ENCODE measurements at regions not wholly inside any gene's neighbourhood (a gene's known extent, or its start where the extent isn't known, plus 50 kb on each side); places are given as distances from the start of the nearest gene placed in this dataset.

GRCh38 chr1:29424266-29424665 is 187.9 kb downstream of the PTPRU start:
- Mint-ChIP-seq H3K27ac (no peak overlapping the region), H3K36me3 (no peaks in the 10 kb centered on the region), H3K4me3 (no peak overlapping the region), H3K4me1 (no peaks in the 10 kb centered on the region), H3K27me3 (ENCODE audit: insufficient read depth, low read depth) (peaks cover 6% of the 10 kb centered on the region), H3K9me3 (peaks cover 4% of the 10 kb centered on the region)
- Histone ChIP-seq H3K27ac (no peak overlapping the region), H3F3A (ENCODE audit: low read depth) (no peaks in the 10 kb centered on the region), H3K9me3 (ENCODE audit: low read depth) (no peaks in the 10 kb centered on the region), H2AFZ (replicated peaks) (no peak overlapping the region), H3K27me3 (no peaks in the 10 kb centered on the region), H4K20me1 (ENCODE audit: low read depth) (no peaks in the 10 kb centered on the region), H3K36me3 (no peaks in the 10 kb centered on the region), H3K4me3 (no peak overlapping the region), H3K4me2 (no peak overlapping the region), H3K4me1 (no peaks in the 10 kb centered on the region), H3K9ac (no peak overlapping the region), H3K79me2 (ENCODE audit: low read depth) (no peaks in the 10 kb centered on the region)
- no peak for DNase-seq (ENCODE audit: low spot score)
- TF ChIP-seq EZH2phosphoT487 (IDR thresholded peaks at IDR 0.05) (no peak), EZH2 (IDR thresholded peaks at IDR 0.05) (no peak)
- TF ChIP-seq, protein P1, sequence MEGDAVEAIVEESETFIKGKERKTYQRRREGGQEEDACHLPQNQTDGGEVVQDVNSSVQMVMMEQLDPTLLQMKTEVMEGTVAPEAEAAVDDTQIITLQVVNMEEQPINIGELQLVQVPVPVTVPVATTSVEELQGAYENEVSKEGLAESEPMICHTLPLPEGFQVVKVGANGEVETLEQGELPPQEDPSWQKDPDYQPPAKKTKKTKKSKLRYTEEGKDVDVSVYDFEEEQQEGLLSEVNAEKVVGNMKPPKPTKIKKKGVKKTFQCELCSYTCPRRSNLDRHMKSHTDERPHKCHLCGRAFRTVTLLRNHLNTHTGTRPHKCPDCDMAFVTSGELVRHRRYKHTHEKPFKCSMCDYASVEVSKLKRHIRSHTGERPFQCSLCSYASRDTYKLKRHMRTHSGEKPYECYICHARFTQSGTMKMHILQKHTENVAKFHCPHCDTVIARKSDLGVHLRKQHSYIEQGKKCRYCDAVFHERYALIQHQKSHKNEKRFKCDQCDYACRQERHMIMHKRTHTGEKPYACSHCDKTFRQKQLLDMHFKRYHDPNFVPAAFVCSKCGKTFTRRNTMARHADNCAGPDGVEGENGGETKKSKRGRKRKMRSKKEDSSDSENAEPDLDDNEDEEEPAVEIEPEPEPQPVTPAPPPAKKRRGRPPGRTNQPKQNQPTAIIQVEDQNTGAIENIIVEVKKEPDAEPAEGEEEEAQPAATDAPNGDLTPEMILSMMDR (IDR thresholded peaks at IDR 0.05) = no peak

- no peaks in the 10 kb centered on the region for H3K27me3 ChIP-seq
Measured at GRCh38 chr1:29420202-29420601, 183.9 kb downstream of the PTPRU start.

DNA sequence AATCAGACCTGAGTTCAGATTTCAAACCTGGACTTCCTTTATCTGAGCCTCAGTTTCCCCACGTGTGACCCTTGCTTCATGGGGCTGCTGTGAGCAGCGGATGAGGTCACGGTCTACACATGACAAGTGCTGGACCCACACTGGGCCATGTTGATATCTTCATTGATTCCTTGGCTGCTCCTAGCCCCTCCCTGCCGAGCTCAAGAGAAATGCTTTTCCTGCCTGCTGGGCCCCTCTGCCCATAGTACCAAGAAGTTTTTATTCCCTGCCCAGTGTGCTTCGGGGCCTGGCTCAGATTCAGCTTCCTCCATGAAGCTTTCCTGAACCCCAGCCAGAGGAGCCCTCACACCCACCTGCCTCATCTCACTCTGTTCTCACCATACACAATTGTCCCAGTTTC is 181.6 kb downstream of the PTPRU start:
- no peaks in the 10 kb centered on the region for H3K27me3 ChIP-seq
- no peaks in the 10 kb centered on the region for H3K9me3 ChIP-seq (ENCODE audit: low read depth)
- no peaks in the 10 kb centered on the region for H3K36me3 ChIP-seq
- Mint-ChIP-seq H3K36me3 (no peaks in the 10 kb centered on the region), H3K27ac (no peak overlapping the region), H3K9me3 (peaks cover 4% of the 10 kb centered on the region), H3K4me1 (peaks cover 12% of the 10 kb centered on the region), H3K4me3 (no peak overlapping the region), H3K27me3 (ENCODE audit: insufficient read depth, low read depth) (peaks cover 24% of the 10 kb centered on the region)
- H3K4me2 ChIP-seq = no peak overlapping the region
- H3F3A ChIP-seq (ENCODE audit: low read depth) = no peaks in the 10 kb centered on the region
- DNase-seq (ENCODE audit: low spot score) = no peak
- TF ChIP-seq, protein P1 (IDR thresholded peaks at IDR 0.05) = no peak
- TF ChIP-seq EZH2phosphoT487 (IDR thresholded peaks at IDR 0.05) = no peak
- TF ChIP-seq EZH2 (IDR thresholded peaks at IDR 0.05) = no peak
- no peaks in the 10 kb centered on the region for H3K79me2 ChIP-seq (ENCODE audit: low read depth)
- H2AFZ ChIP-seq (replicated peaks) = no peak overlapping the region
- no peaks in the 10 kb centered on the region for H4K20me1 ChIP-seq (ENCODE audit: low read depth)
- no peak overlapping the region for H3K4me3 ChIP-seq
- no peaks in the 10 kb centered on the region for H3K4me1 ChIP-seq
- H3K9ac ChIP-seq = no peak overlapping the region
- no peak overlapping the region for H3K27ac ChIP-seq

More at GRCh38 chr1:29420202-29420601, 183.9 kb downstream of the PTPRU start:
- Histone ChIP-seq H2AFZ (replicated peaks) (no peak overlapping the region), H3K79me2 (ENCODE audit: low read depth) (no peaks in the 10 kb centered on the region), H3K9me3 (ENCODE audit: low read depth) (no peaks in the 10 kb centered on the region), H4K20me1 (ENCODE audit: low read depth) (no peaks in the 10 kb centered on the region), H3K4me3 (no peak overlapping the region), H3K36me3 (no peaks in the 10 kb centered on the region), H3K9ac (no peak overlapping the region), H3K4me2 (no peak overlapping the region), H3F3A (ENCODE audit: low read depth) (no peaks in the 10 kb centered on the region), H3K4me1 (no peaks in the 10 kb centered on the region), H3K27ac (no peak overlapping the region)
- H3K4me3 Mint-ChIP-seq = no peak overlapping the region
- peaks cover 4% of the 10 kb centered on the region for H3K9me3 Mint-ChIP-seq
- H3K27ac Mint-ChIP-seq = no peak overlapping the region
- peaks cover 5% of the 10 kb centered on the region for H3K4me1 Mint-ChIP-seq
- peaks cover 22% of the 10 kb centered on the region for H3K27me3 Mint-ChIP-seq (ENCODE audit: insufficient read depth, low read depth)
- no peak for DNase-seq (ENCODE audit: low spot score)
- TF ChIP-seq EZH2 (IDR thresholded peaks at IDR 0.05) (no peak), EZH2phosphoT487 (IDR thresholded peaks at IDR 0.05) (no peak)
- TF ChIP-seq, protein P1 (IDR thresholded peaks at IDR 0.05) = no peak
- H3K36me3 Mint-ChIP-seq = no peaks in the 10 kb centered on the region

Data from neural progenitor cell (in vitro differentiated cells).